IPS-NIHi11 (cell line): ENCODE measurements at regions not wholly inside any gene's neighbourhood (a gene's known extent, or its start where the extent isn't known, plus 50 kb on each side); places are given as distances from the start of the nearest gene placed in this dataset.
A peak's percentile ranks its signal among the peaks of the same experiment; 100 is the strongest.

Experiments
- DNase-seq: peaks from one replicate; pipeline ENCODE4 v3.0.0; 2012; ENCODE audit warnings: mixed read lengths, low spot score

DNA sequence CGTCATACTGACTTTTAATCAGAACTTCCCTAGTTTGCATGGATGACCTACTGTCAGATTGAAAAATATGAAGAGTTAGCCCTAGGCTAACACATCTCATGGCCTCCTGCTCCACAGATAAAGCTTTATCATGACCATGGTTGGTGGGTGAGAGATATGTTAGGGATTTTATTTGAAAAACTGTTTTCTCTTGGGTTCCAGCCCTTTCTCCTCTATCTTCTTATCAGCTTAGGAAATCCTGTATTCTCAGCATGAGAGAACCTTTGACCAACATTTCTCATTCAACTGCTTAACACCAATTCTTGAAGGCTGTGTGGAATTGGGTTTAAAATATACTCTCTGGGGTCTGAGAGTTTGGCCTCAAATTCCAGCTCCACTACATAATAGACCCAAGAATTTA, 1407.0 kb upstream of the CELF4 start:
- no peak for DNase-seq

DNA sequence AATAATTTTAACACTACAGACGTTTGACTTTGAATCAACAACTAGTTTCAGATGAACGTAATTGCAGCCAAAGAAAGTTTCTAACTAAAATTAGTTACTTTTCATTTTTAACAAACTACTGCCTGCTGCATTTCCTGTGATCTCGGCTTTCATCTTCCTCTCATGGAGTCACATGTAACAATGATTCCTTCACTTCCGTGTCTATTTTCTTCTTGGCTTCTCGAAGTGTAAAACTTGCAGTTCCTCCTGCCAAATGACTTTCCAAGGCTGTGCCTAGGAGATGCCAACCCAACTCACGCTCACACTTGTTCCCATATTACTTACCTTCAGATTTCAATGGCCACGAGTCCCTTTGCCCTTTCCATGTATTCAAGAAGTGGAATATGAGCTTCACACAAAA, 1406.3 kb upstream of the CELF4 start:
- no peak for DNase-seq

DNA sequence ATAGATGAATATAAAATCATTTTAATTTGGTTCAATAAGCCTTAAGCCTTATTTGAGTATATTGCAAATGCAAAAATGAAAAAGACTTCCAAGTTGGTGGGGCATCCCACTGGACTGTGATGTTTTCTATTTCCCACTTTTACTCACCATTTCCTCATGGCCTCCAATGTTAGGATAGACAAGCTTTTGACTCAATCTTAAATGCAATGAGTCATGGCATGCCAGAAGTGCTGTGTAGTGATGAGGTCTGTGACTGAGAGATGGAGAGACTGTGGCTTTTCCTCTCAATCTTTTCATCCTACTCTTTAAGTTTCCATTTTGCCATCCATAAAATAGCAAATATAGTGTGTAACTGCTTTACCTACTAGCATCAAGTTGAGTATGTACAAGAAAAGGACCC, 1401.2 kb upstream of the CELF4 start:
- no peak for DNase-seq

DNA sequence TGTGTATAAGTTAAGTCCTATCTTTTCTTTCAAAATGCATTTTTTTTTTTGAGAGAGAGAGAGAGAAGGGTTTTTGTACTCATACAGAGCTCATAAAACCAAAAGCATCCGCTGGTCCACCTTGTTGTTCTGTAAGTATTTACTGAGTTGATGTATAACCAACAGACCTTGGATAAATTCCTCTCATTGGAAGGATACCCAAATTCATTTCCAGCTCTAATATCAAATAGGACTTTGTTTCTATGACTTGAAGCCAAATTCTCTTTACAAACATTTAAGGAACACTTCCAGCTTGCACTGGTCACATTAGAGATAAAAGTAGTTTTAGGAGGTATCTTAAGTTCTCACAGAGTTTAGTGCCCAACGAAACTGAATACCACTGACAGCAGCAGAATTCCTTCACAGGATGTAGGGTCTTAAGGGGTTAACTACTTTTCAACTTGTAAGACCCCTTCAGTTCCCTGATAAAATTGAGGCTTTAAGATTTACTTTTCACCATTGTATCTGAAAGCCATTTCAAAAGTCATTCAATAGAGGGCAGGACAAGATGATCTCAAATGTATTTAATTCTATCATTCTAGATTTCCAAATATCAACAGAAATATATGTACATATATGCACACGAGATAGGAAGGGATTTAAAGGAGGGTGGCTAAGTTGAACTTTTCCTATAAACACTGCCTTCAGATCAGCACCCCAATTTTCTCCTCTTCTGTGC, 1398.5 kb upstream of the CELF4 start:
- DNase-seq, result no peak

DNA sequence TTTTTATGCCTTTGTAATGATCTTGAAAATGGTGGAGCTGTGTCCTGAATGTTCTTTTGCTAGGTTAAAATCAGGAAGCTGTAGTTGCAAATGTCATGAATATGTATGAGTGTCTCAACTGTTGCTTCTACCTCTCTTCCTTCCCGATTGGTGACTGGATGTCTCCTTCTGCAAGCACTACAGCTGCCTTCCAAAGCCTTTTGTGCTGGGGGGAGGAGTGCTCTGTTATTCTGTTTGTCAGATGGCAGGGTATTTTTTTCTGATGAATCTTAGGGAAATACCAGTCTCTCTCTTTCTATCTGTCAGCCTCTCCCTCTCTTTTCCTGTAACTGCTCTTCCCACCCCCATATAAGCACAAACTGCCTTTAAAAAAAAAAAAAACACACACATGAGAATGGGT, 1396.3 kb upstream of the CELF4 start:
- no peak for DNase-seq

DNA sequence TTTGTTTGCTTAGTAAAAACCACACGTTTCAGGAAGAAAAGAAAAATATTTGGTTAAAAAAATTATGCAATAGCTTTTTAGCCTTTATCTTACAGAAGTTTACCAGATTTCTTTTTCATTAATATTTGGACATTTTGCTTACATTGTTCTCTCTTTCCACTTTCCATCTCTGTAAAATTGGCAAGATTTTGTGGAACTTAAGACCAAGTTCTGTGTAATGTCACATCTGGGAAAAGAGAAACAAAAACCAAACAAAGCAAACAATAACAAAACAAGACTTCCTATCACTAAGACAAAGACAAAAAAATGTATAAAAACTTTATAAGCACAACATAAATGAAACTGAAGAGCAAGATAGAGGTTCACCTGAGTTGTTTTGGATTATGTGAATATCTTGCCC, 1392.1 kb upstream of the CELF4 start:
- DNase-seq, result no peak

DNA sequence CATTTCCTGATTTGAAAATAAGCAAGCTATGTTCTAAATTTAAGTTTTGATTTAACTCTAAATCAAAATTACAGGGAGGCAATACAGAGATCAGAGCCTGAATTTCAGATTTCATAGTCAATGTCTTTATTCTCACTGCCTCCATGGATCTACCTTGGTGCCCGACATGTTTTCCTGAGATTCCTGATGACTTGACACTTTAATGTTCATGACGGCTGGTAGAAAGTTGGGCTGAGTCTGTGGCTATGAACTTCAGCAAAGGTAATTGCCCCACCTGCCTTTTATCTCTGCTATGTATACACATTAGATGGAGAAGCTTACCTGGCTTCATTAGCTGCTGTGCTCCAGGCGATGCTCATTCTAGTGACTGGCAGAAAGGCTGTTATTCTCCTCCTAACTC, 1390.5 kb upstream of the CELF4 start:
- DNase-seq, result no peak

DNA sequence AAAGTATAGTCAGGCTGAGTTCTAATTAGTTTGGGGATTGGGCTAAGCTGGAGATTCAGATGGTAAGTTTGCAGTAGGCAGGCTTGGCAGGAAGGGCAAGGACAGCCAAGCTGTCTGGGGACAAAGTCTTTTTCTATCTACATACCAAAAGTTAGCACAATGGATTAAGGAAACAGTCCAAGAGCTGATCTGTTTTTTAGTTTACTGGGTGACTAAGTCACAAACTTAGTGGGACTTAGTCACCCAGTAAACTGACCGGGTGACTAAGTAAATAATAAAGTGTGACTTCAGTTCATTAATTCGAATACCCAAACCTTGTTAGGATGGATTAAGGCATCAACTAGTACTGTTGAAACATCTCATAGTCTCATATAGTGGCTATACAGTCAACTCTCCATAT, 1386.0 kb upstream of the CELF4 start:
- DNase-seq, result no peak

DNA sequence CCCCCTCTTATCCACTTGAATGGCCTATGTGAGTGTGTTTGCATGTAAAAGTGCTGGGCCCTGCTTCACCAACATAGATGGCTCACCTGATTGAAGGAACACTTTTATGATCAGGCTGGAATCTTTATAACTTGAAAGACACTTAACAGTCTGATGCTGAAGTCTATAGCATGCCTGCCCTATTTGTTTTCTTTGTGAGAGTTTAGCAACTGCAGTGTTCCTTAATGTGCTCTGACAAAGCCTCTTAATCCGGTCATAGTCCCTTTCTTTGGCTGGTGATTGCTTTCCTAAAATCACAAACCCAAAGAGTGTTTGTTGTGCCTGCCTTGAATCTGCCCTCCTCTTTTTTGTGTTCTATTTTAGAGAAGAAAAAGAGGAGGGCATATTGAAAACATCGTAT, 1382.8 kb upstream of the CELF4 start:
- no peak for DNase-seq

DNA sequence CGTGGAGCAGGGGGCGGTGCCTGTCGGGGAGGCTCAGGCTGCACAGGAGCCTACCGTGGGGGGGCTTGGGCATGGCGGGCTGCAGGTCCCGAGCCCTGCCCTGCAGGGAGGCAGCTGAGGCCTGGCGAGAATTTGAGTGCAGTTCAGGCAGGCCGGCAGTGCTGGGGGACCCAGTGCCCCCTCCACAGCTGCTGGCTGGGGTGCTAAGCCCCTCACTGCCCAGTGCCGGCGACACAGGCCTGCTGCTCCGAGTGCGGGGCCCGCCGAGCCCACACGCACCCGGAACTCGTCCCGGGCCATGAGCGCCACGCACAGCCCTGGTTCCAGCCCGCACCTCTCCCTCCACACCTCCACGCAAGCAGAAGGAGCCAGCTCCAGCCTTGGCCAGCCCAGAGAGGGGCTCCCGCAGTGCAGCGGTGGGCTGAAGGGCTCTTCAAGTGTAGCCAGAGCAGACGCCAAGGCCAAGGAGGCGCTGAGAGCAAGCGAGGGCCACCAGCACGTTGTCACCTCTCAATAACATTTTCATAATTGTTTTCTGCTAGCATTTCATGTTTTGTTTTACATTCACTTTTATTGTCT, 1378.9 kb upstream of the CELF4 start:
- no peak for DNase-seq

DNA sequence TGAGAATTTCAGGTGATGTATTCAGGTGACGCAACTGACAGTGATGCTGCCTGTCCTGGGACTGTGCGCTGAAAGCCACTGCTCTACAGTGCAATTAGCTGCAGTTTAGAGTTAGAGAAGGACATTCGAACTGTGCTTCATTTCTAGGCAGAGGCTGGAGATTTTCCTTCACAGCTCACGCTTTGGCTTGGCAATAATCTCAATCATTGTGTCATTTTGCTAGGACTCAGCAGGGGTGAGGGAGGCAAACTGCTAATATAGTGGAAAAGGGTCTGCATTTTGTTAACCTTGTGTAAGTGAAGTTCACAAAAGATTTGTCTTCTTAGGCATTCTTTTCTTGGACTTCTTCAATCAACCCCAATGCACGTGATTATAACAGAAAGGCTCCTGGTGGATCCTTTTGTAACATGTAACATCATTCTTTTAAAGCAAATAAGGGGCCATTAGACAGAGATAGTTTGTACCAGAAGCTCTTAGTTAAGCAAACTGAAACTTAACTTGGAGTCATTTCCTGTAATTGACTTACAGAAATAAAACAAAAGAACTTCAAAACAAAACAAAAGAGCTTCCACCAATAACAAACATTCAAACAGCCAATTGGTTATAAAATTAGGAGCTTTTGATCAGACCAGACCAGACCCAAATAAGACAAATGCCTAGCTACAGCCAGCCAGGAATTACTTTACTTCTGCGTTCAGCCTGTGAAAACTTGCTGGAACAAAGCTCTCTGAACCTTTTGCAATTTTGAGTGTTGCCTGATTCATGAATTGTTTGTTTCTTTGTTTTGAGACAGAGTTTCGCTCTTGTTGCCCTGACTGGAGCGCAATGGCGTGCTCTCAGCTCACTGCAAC, 1376.3 kb upstream of the CELF4 start:
- DNase-seq, result no peak

DNA sequence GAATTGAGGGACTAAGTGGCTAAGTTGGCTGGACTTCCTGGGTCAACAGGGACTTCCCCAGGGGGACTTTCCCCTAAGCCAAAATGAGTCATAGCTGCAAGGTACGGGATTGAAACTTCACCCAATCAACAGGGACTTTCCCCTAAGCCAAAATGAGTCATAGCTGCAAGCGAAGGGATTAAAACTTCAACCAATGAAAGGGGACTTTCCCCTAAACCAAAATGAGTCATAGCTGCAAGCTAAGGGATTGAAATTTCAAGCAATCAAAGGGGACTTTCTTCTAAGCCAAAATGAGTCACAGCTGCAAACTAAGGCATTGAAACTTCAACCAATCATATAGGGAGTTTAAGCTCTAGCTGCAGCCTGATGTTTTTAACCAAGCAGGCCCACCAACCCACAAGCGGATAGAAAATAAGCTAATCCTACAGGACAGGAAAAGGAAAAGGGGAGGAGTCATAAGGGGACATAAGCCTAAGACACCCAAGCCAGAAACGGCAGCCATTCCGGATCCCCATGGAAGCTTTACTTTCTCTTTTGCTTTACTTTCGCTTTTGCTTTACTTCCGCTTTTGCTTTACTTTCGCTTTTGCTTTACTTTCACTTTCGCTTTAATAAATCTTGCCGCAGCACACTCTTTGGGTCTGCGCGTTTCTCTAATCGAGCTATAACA, 1375.4 kb upstream of the CELF4 start:
- no peak for DNase-seq

DNA sequence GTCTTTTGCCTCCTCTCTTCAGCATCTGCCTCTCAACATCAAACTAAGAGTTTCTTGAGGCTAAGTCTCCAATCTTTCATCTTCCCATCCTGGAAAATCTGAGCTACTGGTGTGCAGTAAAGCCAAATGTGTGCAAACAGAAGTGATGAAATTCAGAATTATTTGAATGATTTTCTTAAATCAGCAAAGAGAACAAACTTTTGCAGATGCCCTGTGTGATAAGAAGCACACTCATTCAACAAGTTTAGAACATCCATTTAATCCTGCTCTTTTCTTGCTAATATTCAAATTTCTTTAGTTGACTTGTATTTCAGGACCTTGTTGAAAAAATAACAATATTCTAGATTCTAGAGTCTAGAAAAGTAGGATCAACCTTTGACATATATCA, 1374.9 kb upstream of the CELF4 start:
- DNase-seq, result no peak

DNA sequence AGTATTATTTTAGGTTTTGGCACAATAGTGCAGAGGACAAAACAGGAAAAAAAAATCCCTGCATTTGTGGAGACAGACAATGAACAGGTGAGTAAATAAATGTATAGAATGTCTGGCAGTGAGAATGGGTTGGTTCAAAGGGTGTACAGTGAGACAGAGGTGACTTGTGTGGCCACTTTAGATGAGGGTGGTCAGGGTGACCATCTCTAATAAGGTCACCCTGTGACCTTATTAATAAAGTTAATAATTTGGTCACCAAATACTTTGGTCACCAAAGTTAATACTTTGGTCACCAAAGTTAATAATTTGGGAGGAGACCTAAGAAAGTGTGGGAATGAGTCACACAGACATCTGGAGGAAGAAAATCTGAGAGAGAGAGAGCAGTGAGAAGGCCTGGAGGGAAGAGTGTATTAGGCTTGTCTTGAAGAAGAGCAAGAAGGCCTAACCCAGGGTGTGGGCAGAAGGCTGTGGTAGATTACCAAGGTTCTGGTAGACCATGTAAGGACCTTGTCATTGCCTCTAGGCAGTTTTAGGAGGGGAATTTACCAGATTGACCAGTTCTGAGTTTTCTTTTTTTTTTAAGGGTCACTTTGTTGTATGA, 1368.4 kb upstream of the CELF4 start:
- no peak for DNase-seq

DNA sequence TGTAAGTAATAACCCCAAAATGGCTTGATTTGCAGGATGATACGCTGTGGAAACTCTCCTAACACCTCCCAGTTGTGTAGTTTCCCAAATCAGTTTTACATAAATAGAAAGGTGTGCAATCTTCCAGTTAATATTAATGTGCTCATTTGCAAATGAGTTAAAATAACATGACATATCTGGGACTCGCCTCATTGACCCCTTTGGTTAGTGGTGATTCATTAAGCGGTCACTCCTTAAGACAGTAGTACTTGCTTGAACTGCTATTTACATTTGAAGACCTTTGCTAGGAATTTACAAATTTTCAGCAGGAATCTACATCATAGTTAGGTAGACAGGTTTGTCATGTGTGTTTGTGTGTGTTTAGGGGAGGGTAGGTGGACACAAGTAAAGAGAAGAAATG, 1367.7 kb upstream of the CELF4 start:
- no peak for DNase-seq

DNA sequence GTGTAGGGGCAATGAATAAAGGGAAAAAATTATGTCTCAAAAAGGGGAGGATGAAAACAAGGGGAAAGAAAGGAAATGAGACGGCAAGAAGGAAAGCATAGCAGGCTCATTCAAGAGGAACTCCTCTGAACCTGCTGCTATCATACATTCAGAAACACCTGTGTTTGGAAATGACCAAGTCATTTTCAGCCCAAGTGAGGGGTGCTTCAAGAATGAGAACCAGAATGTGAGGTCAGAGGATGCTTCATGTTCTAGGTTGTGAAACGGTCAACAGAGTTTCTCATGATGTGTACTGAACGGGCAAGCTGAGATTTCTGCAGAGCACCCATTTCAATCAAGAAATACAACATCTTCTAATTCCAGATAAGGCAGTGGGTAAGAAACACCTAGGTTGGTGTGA, 1367.2 kb upstream of the CELF4 start:
- DNase-seq, result no peak

DNA sequence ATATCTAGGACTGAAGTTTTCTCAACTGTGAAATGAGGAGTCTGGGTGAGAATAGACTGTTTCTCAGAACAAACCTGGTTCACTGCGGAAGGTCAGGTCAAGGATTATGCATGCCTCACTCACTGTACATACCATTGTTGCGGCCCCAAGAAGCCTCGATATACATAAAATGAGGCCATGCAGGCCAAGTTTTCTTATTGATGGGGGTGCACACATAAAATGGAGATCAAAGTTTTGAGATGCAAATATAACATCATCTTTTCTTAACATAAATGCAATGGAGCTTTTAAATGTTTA, 1366.1 kb upstream of the CELF4 start:
- DNase-seq, result no peak

DNA sequence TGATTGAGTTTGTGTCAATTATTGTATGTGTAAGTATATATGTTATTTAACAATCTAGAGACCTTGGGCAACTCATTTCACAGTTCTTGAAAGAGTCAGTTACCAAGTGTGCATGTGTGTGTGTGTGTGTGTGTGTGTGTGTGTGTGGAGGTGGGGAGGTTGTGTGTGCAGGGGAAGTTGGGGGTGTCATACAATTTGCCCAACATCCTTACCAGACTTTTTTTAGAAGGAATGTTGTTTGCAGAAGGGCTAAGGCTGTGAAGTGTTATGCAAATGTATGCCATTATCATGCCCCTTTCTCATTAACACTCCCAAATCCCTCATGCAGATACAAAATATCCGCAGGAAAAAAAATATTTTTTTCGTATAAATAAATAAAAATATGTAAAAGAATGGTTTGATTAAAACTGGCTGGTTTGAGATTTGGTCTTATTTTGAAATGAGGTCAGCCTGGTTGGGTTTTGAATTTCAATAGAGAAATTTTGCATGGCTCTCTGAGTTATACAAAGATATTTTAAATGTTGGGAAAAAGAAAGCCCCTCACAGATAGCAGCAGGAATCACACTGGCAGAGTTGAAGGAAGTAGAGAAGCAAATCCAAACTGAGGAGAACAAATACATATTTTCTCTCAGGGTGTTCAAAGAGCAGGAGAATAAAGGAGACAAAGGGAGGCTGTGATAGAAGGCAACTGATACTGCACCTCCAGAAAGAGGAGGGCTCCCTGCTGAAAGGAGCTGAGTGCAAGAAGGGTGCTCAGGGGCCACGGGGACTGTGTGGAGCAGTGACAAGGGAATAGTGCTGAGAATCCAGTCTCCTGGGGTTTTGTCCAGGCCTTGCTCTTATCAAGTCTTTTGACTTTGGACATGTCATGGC, 1365.5 kb upstream of the CELF4 start:
- peak; percentile 35 for DNase-seq

DNA sequence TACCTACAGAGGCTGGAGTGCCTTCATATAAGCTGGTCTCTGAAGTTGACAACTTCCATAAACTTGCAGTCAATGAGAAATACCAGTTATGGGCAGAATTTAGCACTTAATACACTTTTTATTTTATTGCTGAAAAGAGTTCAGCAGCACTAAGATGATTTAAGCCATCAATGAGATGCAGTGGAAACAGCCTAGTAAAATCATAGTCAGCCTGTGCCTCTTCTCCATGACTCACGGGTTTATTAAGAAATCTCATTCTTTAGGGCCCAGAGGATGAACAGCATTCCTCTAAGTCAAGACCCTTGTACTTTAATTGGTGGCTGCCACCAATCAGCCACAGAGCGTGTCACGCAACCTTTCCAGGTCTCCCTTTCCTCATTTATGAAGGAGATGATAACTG, 1357.9 kb upstream of the CELF4 start:
- DNase-seq, result no peak

DNA sequence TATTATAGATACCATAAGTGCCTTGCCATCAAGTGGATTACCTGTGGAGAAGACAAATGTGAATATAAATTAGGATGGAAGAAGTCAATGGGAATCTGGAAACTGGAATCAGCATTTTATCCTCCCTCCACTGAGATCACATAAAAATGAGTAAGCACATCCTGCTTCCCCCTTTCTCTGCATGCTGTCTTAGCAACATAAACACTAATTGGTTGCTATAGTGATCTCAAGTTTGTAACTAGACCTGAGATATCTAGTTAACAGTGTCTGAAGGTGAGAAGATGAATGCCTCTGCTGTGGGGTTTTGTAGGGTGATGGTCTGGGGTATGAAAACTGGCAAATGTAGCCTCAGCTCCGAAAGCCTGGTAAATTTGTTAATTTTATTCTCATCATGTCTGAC, 1357.5 kb upstream of the CELF4 start:
- DNase-seq, result no peak

DNA sequence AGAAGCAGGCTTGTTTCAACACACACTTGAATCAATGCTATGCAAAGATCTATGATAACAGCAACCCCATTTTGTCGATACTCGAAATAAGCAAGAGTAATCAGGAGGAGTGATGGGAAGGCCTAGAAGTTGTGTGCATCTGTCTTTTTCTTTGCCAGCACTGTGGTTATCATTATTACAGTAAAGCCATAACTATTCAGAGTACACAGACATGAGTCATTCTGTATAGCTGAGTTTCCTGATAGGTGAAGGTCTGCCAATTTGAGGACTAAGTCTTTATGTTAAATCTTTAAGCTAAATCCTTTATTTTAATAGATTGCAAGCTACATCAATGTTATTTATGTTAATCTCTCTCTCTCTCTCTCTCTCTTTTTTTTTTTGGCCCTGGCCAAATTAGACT, 1344.4 kb upstream of the CELF4 start:
- no peak for DNase-seq

DNA sequence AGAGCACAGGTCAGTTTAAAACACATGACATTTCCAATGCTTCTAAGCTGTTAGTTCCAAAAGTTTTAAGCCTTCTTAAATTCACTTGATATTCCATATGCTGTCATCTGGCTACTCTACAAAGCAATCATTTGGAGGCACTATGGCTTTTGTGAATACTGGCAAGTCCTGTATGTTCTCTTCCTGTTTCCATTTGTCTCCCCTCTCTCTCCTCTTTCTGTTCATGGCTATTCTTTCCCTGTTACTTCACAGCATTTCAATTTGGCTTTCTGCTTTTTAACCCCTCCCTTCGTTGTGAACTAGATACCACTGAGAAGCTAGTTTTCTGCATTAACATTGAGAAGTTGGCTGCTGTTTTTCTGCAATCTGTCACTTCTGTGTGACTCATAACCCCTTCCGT, 1337.2 kb upstream of the CELF4 start:
- no peak for DNase-seq
